NCI-H146 treated with DMSO at 0.1 percent for 48 hours (cell line): ENCODE measurements at regions not wholly inside any gene's neighbourhood (a gene's known extent, or its start where the extent isn't known, plus 50 kb on each side); places are given as distances from the start of the nearest gene placed in this dataset.
A peak's percentile ranks its signal among the peaks of the same experiment; 100 is the strongest.
"Not testable (repeated sequence)": the region's sequence is repeated elsewhere in the genome, so short reads cannot be mapped to it uniquely, and the experiment has no call there.

Source experiments
- DNase-seq: peaks from one replicate; lab custom pipeline; 2025; ENCODE audit not compliant: unreplicated experiment; lab: John Stamatoyannopoulos, UW

- no peak for DNase-seq
These were observed 204.2 kb downstream of the EMX2 start for GRCh38 chr10:117746541-117747448.

- DNase-seq = no peak
These were observed 205.1 kb downstream of the EMX2 start for GRCh38 chr10:117747636-117748035.

GRCh38 chr10:117748058-117748457 is 205.5 kb downstream of the EMX2 start:
- no peak for DNase-seq

- DNase-seq = no peak
These were observed 208.1 kb downstream of the EMX2 start for GRCh38 chr10:117750616-117751015.

GRCh38 chr10:117751259-117751658 is 208.7 kb downstream of the EMX2 start:
- DNase-seq = no peak

- DNase-seq = no peak
These were observed 209.6 kb downstream of the EMX2 start for GRCh38 chr10:117752103-117752502.

- peak; percentile 66 for DNase-seq
These were observed 212.5 kb downstream of the EMX2 start for GRCh38 chr10:117754770-117755658.

- DNase-seq = peak; percentile 54
These were observed 213.1 kb downstream of the EMX2 start for GRCh38 chr10:117755659-117756014.

GRCh38 chr10:117757086-117757720 is 214.7 kb downstream of the EMX2 start:
- no peak for DNase-seq

- no peak for DNase-seq
These were observed 216.7 kb downstream of the EMX2 start for GRCh38 chr10:117759266-117759665.

- DNase-seq = no peak
These were observed 219.1 kb downstream of the EMX2 start for GRCh38 chr10:117761695-117762094.

- no peak for DNase-seq
These were observed 219.7 kb downstream of the EMX2 start for GRCh38 chr10:117762126-117762818.

GRCh38 chr10:117762819-117763172 is 220.2 kb downstream of the EMX2 start:
- no peak for DNase-seq

- no peak for DNase-seq
These were observed 221.0 kb downstream of the EMX2 start for GRCh38 chr10:117763528-117763927.

- DNase-seq = no peak
These were observed 225.9 kb downstream of the EMX2 start for GRCh38 chr10:117768333-117769042.

- DNase-seq = no peak
These were observed 233.0 kb downstream of the EMX2 start for GRCh38 chr10:117775526-117775925.

- not testable (repeated sequence) for DNase-seq
These were observed 234.7 kb downstream of the EMX2 start for GRCh38 chr10:117777222-117777621.

GRCh38 chr10:117778241-117778640 is 235.7 kb downstream of the EMX2 start:
- no peak for DNase-seq

GRCh38 chr10:117780411-117780810 is 237.9 kb downstream of the EMX2 start:
- DNase-seq = no peak

GRCh38 chr10:117781216-117781831 is 238.8 kb downstream of the EMX2 start:
- no peak for DNase-seq
